ENCODE measurements at regions not wholly inside any gene's neighbourhood (a gene's known extent, or its start where the extent isn't known, plus 50 kb on each side); places are given as distances from the start of the nearest gene placed in this dataset.
A peak's percentile ranks its signal among the peaks of the same experiment; 100 is the strongest.

DNA sequence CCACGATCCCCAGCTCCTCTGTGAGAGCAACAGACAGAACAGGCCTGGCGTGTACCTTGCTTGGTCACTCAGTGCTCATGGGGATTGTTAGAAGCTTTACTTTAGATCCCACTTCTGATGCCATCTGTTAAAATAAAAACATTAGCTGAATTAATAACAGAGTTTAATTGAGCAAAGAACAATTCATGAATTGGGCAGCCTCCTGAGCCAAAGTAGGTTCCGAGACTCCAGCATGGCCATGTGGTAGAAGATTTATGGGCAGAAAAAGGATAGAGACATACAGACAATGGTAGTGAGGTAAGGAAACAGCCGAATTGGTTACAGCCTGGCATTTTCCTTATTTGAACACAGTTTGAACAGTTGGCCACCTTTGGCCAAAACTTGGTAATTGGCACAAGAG lies 223.9 kb upstream of the TRPC4 start:
- no peaks in the 10 kb centered on the region for H3K4me1 ChIP-seq (ENCODE audit: control insufficient read depth, low read depth, low read length)

DNA sequence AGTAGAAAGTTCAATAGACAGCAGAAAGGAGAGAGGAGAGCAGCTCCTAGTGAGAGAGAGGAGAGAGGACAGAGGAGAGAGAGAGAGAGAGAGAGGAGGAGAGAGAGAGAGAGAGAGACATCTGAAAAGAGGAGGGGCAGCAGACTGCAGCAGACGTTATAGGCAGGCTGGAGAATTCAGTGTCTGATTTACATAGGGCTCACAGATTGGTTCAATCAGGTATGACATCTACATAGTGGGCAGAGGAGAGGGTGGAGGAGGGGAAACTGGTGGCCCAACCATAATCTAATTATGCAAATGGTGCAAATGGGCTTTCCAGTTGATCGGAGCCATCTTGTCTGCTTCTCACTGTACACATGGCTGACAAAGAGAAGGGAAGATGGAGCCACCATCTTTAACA lies 221.3 kb upstream of the TRPC4 start:
- no peak overlapping the region for H3K18ac ChIP-seq (ENCODE audit: low read length)
- no peak overlapping the region for H2BK120ac ChIP-seq (ENCODE audit: low read depth, low read length)
- no peaks in the 10 kb centered on the region for H3K27me3 ChIP-seq (ENCODE audit: insufficient read depth, low read length, poor library complexity)
- no peaks in the 10 kb centered on the region for H3K79me2 ChIP-seq (ENCODE audit: control insufficient read depth, insufficient read depth, low read length)
- no peak overlapping the region for H3K23ac ChIP-seq (ENCODE audit: low read length)
- no peak overlapping the region for H2AK5ac ChIP-seq (ENCODE audit: low read length)
- H3K4ac ChIP-seq (ENCODE audit: low read depth, low read length) = no peak overlapping the region
- no peak overlapping the region for H3K4me3 ChIP-seq (ENCODE audit: low read length)
- H2BK15ac ChIP-seq (replicated peaks; ENCODE audit: low read depth) = no peak overlapping the region
- H3K27ac ChIP-seq (ENCODE audit: low read depth, low read length) = no peak overlapping the region
- H4K5ac ChIP-seq (ENCODE audit: low read length) = no peak overlapping the region
- WGBS (ENCODE audit: extremely low coverage, insufficient coverage, low lambda C conversion rate) = no CpG with 5 or more reads among the region's 2 CpGs
- no peak overlapping the region for H4K8ac ChIP-seq (ENCODE audit: low read depth, low read length)
- H3K4me1 ChIP-seq (ENCODE audit: control insufficient read depth, low read depth, low read length) = no peaks in the 10 kb centered on the region
- DNase-seq = peak; percentile 39
- no peak overlapping the region for H3K56ac ChIP-seq (ENCODE audit: low read length)
- no peaks in the 10 kb centered on the region for H3K36me3 ChIP-seq (ENCODE audit: control insufficient read depth, insufficient read depth, low read length)
- no peak overlapping the region for H3K4me2 ChIP-seq (ENCODE audit: low read length)
- no peak overlapping the region for H3K9ac ChIP-seq (ENCODE audit: low read length)
- no peak overlapping the region for H2BK5ac ChIP-seq (ENCODE audit: low read length)
- H3K79me1 ChIP-seq (ENCODE audit: low read length) = no peaks in the 10 kb centered on the region

More for the DNA sequence above, 223.9 kb upstream of the TRPC4 start:
- Histone ChIP-seq H3K23ac (ENCODE audit: low read length) (no peak overlapping the region), H3K27ac (ENCODE audit: low read depth, low read length) (no peak overlapping the region), H2BK120ac (ENCODE audit: low read depth, low read length) (no peak overlapping the region), H2AK5ac (ENCODE audit: low read length) (no peak overlapping the region), H2BK15ac (replicated peaks; ENCODE audit: low read depth) (no peak overlapping the region), H3K79me2 (ENCODE audit: control insufficient read depth, insufficient read depth, low read length) (no peaks in the 10 kb centered on the region), H3K79me1 (ENCODE audit: low read length) (no peaks in the 10 kb centered on the region), H3K56ac (ENCODE audit: low read length) (no peak overlapping the region), H3K18ac (ENCODE audit: low read length) (no peak overlapping the region), H3K27me3 (ENCODE audit: insufficient read depth, low read length, poor library complexity) (no peaks in the 10 kb centered on the region), H4K5ac (ENCODE audit: low read length) (no peak overlapping the region), H3K4me2 (ENCODE audit: low read length) (no peak overlapping the region), H3K4me3 (ENCODE audit: low read length) (no peak overlapping the region), H3K4ac (ENCODE audit: low read depth, low read length) (no peak overlapping the region), H4K8ac (ENCODE audit: low read depth, low read length) (no peak overlapping the region), H3K9ac (ENCODE audit: low read length) (no peak overlapping the region), H2BK5ac (ENCODE audit: low read length) (no peak overlapping the region), H3K36me3 (ENCODE audit: control insufficient read depth, insufficient read depth, low read length) (no peaks in the 10 kb centered on the region)
- no peak for DNase-seq
- WGBS (ENCODE audit: extremely low coverage, insufficient coverage, low lambda C conversion rate) = no CpG with 5 or more reads among the region's 4 CpGs

DNA sequence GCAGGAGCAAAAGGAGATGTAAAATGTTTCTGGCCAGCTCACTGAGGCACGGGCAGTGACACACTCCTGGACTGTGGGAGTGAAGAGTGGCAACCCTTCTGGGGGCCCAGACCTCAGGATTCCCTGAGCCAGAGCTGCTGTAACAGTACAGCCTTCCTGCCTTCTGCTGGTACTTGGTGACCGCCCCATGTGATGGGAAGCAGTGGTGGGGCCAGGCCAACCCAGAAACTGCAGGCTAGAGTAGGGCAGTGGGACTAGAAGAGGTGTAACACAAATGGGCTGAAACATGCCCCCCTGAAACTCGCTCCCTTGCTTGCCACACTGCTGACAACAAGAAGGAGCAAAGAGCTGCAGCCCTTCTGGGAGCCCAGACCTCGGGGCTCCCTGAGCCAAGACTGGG lies 217.1 kb upstream of the TRPC4 start:
- H3K18ac ChIP-seq (ENCODE audit: low read length) = no peak overlapping the region
- DNase-seq = no peak
- no peak overlapping the region for H4K5ac ChIP-seq (ENCODE audit: low read length)
- H3K23ac ChIP-seq (ENCODE audit: low read length) = no peak overlapping the region
- H3K79me2 ChIP-seq (ENCODE audit: control insufficient read depth, insufficient read depth, low read length) = no peaks in the 10 kb centered on the region
- no peak overlapping the region for H2BK15ac ChIP-seq (replicated peaks; ENCODE audit: low read depth)
- no peak overlapping the region for H4K8ac ChIP-seq (ENCODE audit: low read depth, low read length)
- H2BK120ac ChIP-seq (ENCODE audit: low read depth, low read length) = no peak overlapping the region
- no peak overlapping the region for H3K56ac ChIP-seq (ENCODE audit: low read length)
- no CpG with 5 or more reads among the region's 4 CpGs for WGBS (ENCODE audit: extremely low coverage, insufficient coverage, low lambda C conversion rate)
- H3K27ac ChIP-seq (ENCODE audit: low read depth, low read length) = no peak overlapping the region
- H2BK5ac ChIP-seq (ENCODE audit: low read length) = no peak overlapping the region
- H3K4me1 ChIP-seq (ENCODE audit: control insufficient read depth, low read depth, low read length) = no peaks in the 10 kb centered on the region
- no peaks in the 10 kb centered on the region for H3K79me1 ChIP-seq (ENCODE audit: low read length)
- H3K36me3 ChIP-seq (ENCODE audit: control insufficient read depth, insufficient read depth, low read length) = no peaks in the 10 kb centered on the region
- no peak overlapping the region for H2AK5ac ChIP-seq (ENCODE audit: low read length)
- H3K27me3 ChIP-seq (ENCODE audit: insufficient read depth, low read length, poor library complexity) = no peaks in the 10 kb centered on the region
- H3K4me3 ChIP-seq (ENCODE audit: low read length) = no peak overlapping the region
- H3K4ac ChIP-seq (ENCODE audit: low read depth, low read length) = no peak overlapping the region
- H3K4me2 ChIP-seq (ENCODE audit: low read length) = no peak overlapping the region
- no peak overlapping the region for H3K9ac ChIP-seq (ENCODE audit: low read length)

DNA sequence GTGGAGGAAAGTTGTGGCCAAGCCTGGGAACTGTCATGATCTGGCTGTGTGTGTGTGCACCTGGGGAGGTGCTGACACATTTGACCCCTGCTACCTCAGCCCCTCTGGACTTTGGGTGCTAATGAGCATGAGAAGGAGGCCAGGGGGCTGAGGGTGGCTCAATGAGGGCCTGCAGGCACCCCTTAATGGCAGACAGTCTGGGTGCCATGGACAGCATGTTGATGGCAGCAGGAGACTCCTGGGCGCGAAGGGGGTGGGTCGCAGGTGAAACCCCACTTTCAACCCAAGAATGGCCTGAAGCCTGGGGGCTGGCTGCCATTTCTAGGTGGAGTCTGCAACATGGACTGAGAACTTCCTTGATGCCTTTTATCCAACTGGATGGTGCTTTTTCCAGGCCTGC lies 216.4 kb upstream of the TRPC4 start:
- no peaks in the 10 kb centered on the region for H3K36me3 ChIP-seq (ENCODE audit: control insufficient read depth, insufficient read depth, low read length)
- H3K56ac ChIP-seq (ENCODE audit: low read length) = no peak overlapping the region
- no CpG with 5 or more reads among the region's 3 CpGs for WGBS (ENCODE audit: extremely low coverage, insufficient coverage, low lambda C conversion rate)

DNA sequence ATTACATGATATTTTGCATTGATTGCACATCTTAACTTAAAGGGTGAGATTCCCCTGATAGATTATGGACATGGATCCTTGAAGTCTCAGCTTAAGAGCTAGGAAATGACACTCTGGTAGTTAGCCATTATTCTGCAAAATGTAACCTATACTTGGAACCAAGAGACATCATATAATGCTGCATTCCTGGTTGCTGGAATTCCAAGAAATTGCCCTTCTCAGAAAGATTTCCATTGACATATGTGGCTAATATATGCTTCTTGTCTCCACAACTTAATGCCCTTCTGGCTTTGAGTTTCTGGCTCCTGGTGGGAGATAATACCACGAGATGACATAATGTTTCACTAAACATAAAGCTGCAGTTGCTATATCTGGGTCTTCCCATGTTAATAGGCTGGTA lies 204.4 kb upstream of the TRPC4 start:
- Histone ChIP-seq H3K36me3 (ENCODE audit: control insufficient read depth, insufficient read depth, low read length) (no peaks in the 10 kb centered on the region), H3K4me2 (ENCODE audit: low read length) (no peak overlapping the region), H3K18ac (ENCODE audit: low read length) (no peak overlapping the region), H3K23ac (ENCODE audit: low read length) (no peak overlapping the region), H3K27me3 (ENCODE audit: insufficient read depth, low read length, poor library complexity) (no peaks in the 10 kb centered on the region), H3K27ac (ENCODE audit: low read depth, low read length) (no peak overlapping the region), H3K9ac (ENCODE audit: low read length) (no peak overlapping the region), H2BK120ac (ENCODE audit: low read depth, low read length) (no peak overlapping the region), H2BK5ac (ENCODE audit: low read length) (no peak overlapping the region), H3K79me1 (ENCODE audit: low read length) (no peaks in the 10 kb centered on the region), H4K8ac (ENCODE audit: low read depth, low read length) (no peak overlapping the region), H2AK5ac (ENCODE audit: low read length) (no peak overlapping the region), H4K5ac (ENCODE audit: low read length) (no peak overlapping the region), H2BK15ac (replicated peaks; ENCODE audit: low read depth) (no peak overlapping the region), H3K4ac (ENCODE audit: low read depth, low read length) (no peak overlapping the region), H3K4me3 (ENCODE audit: low read length) (no peak overlapping the region), H3K56ac (ENCODE audit: low read length) (no peak overlapping the region), H3K79me2 (ENCODE audit: control insufficient read depth, insufficient read depth, low read length) (no peaks in the 10 kb centered on the region), H3K4me1 (ENCODE audit: control insufficient read depth, low read depth, low read length) (no peaks in the 10 kb centered on the region)
- no peak for DNase-seq
- no CpG with 5 or more reads among the region's 1 CpG for WGBS (ENCODE audit: extremely low coverage, insufficient coverage, low lambda C conversion rate)

More for the DNA sequence above, 216.4 kb upstream of the TRPC4 start:
- H2BK120ac ChIP-seq (ENCODE audit: low read depth, low read length) = no peak overlapping the region
- H3K79me2 ChIP-seq (ENCODE audit: control insufficient read depth, insufficient read depth, low read length) = no peaks in the 10 kb centered on the region
- H3K4me2 ChIP-seq (ENCODE audit: low read length) = no peak overlapping the region
- DNase-seq = no peak
- no peaks in the 10 kb centered on the region for H3K27me3 ChIP-seq (ENCODE audit: insufficient read depth, low read length, poor library complexity)
- H3K23ac ChIP-seq (ENCODE audit: low read length) = no peak overlapping the region
- H3K18ac ChIP-seq (ENCODE audit: low read length) = no peak overlapping the region
- no peak overlapping the region for H2BK5ac ChIP-seq (ENCODE audit: low read length)
- H2BK15ac ChIP-seq (replicated peaks; ENCODE audit: low read depth) = no peak overlapping the region
- H3K4ac ChIP-seq (ENCODE audit: low read depth, low read length) = no peak overlapping the region
- H3K4me1 ChIP-seq (ENCODE audit: control insufficient read depth, low read depth, low read length) = no peaks in the 10 kb centered on the region
- no peak overlapping the region for H3K9ac ChIP-seq (ENCODE audit: low read length)
- no peak overlapping the region for H4K8ac ChIP-seq (ENCODE audit: low read depth, low read length)
- H3K79me1 ChIP-seq (ENCODE audit: low read length) = no peaks in the 10 kb centered on the region
- H4K5ac ChIP-seq (ENCODE audit: low read length) = no peak overlapping the region
- no peak overlapping the region for H2AK5ac ChIP-seq (ENCODE audit: low read length)
- no peak overlapping the region for H3K27ac ChIP-seq (ENCODE audit: low read depth, low read length)
- H3K4me3 ChIP-seq (ENCODE audit: low read length) = no peak overlapping the region

DNA sequence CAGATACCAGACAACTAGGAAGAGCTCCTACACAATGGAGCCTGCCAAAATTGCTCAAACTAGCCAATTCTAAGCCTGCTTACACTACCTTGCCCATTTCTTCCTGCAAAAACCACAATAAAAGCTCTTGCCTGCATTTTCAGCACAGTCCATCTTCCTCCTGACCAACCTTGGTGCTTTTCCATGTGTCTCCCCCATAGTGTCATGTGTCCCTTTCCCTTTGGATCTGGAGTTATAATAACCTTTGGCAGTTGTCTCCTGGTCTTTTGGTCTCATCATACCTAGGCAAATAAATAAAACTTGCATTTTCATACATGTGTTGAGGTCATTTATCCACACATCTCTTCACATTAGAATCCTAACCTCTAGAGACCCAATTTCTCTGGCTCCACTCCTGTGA lies 203.1 kb upstream of the TRPC4 start:
- H3K23ac ChIP-seq (ENCODE audit: low read length) = no peak overlapping the region
- H3K4ac ChIP-seq (ENCODE audit: low read depth, low read length) = no peak overlapping the region
- no peaks in the 10 kb centered on the region for H3K79me2 ChIP-seq (ENCODE audit: control insufficient read depth, insufficient read depth, low read length)
- no peak overlapping the region for H3K18ac ChIP-seq (ENCODE audit: low read length)
- H3K56ac ChIP-seq (ENCODE audit: low read length) = no peak overlapping the region
- no peak for DNase-seq
- no peak overlapping the region for H2BK15ac ChIP-seq (replicated peaks; ENCODE audit: low read depth)
- no peak overlapping the region for H3K4me2 ChIP-seq (ENCODE audit: low read length)
- H2BK120ac ChIP-seq (ENCODE audit: low read depth, low read length) = no peak overlapping the region
- H3K36me3 ChIP-seq (ENCODE audit: control insufficient read depth, insufficient read depth, low read length) = no peaks in the 10 kb centered on the region
- H2BK5ac ChIP-seq (ENCODE audit: low read length) = no peak overlapping the region
- no peaks in the 10 kb centered on the region for H3K4me1 ChIP-seq (ENCODE audit: control insufficient read depth, low read depth, low read length)
- H3K27me3 ChIP-seq (ENCODE audit: insufficient read depth, low read length, poor library complexity) = no peaks in the 10 kb centered on the region
- H2AK5ac ChIP-seq (ENCODE audit: low read length) = no peak overlapping the region
- H4K5ac ChIP-seq (ENCODE audit: low read length) = no peak overlapping the region
- no peak overlapping the region for H4K8ac ChIP-seq (ENCODE audit: low read depth, low read length)
- no peak overlapping the region for H3K27ac ChIP-seq (ENCODE audit: low read depth, low read length)
- H3K4me3 ChIP-seq (ENCODE audit: low read length) = no peak overlapping the region
- H3K9ac ChIP-seq (ENCODE audit: low read length) = no peak overlapping the region
- H3K79me1 ChIP-seq (ENCODE audit: low read length) = no peaks in the 10 kb centered on the region
